Mesothelial cell of epicardium (in vitro differentiated cells): ENCODE measurements at regions not wholly inside any gene's neighbourhood (a gene's known extent, or its start where the extent isn't known, plus 50 kb on each side); places are given as distances from the start of the nearest gene placed in this dataset.

ENCODE experiments used
- DNase-seq, 2 experiments: peaks; one replicate each; pipeline ENCODE4 v3.0.0; 2021; ENCODE audit warnings: low spot score in 2 of 2; ENCODE audit not compliant: unreplicated experiment in 2 of 2
- H3K27ac Mint-ChIP-seq: 2 replicates; pipeline ENCODE4 v1.8.0; 2021; ENCODE audit warnings: mixed read lengths
- H3K27me3 Mint-ChIP-seq: 2 replicates; pipeline ENCODE4 v1.8.0; 2021; ENCODE audit warnings: low read depth, mixed read lengths
- H3K36me3 Mint-ChIP-seq: 2 replicates; pipeline ENCODE4 v1.8.0; 2021; ENCODE audit warnings: mixed read lengths
- H3K4me1 Mint-ChIP-seq: 2 replicates; pipeline ENCODE4 v1.8.0; 2021; ENCODE audit warnings: mixed read lengths
- H3K4me3 Mint-ChIP-seq: 2 replicates; pipeline ENCODE4 v1.8.0; 2021; ENCODE audit warnings: mild to moderate bottlenecking, moderate library complexity, mixed read lengths
- H3K9me3 Mint-ChIP-seq: 2 replicates; pipeline ENCODE4 v1.8.0; 2021; ENCODE audit warnings: mixed read lengths
- CTCF ChIP-seq: fragments of 200-600 bp; sonication (generic); IDR thresholded peaks from one replicate; pipeline ENCODE4 v1.5.0; 2021; ENCODE audit warnings: antibody characterized with exemption; ENCODE audit not compliant: unreplicated experiment

DNA sequence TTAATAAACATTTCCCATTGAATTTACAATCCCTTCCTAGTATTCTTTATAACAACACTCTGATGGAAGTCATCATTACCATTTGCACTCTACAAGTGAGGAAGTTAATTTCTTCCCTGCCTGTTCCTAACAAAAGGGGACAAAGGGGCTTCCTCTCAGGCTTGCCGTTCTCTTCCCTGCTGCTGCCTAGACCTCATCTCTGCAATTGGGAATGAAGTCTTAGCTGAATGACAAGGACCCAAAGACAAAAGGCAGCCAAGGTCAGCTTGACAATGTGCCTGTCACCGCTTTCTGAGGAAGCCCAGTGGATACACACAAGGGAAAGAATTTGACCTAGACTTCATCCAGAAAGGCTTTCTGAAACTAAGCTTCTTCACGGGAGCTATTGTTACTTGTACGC is 416.4 kb downstream of the CMPK2 start:
- TF ChIP-seq CTCF = no peak
- peaks cover 21% of the 10 kb centered on the region for H3K9me3 Mint-ChIP-seq
- H3K36me3 Mint-ChIP-seq = peaks cover 8% of the 10 kb centered on the region
- no peak for DNase-seq
- no peaks in the 10 kb centered on the region for H3K27me3 Mint-ChIP-seq
- no peak overlapping the region for H3K4me3 Mint-ChIP-seq
- H3K27ac Mint-ChIP-seq = no peak overlapping the region
- peaks cover 16% of the 10 kb centered on the region for H3K4me1 Mint-ChIP-seq

- Mint-ChIP-seq H3K9me3 (peaks cover 50% of the 10 kb centered on the region), H3K36me3 (peaks cover 29% of the 10 kb centered on the region), H3K4me3 (no peak overlapping the region), H3K27me3 (no peaks in the 10 kb centered on the region), H3K4me1 (peaks cover 5% of the 10 kb centered on the region), H3K27ac (no peak overlapping the region)
- DNase-seq = no peak
- TF ChIP-seq CTCF = no peak
Observed at GRCh38 chr2:6452702-6453481, 412.8 kb downstream of the CMPK2 start.

- Mint-ChIP-seq H3K4me1 (no peaks in the 10 kb centered on the region), H3K4me3 (no peak overlapping the region), H3K36me3 (peaks cover 29% of the 10 kb centered on the region), H3K9me3 (peaks cover 51% of the 10 kb centered on the region), H3K27ac (no peak overlapping the region), H3K27me3 (no peaks in the 10 kb centered on the region)
- no peak for DNase-seq
- no peak for TF ChIP-seq CTCF
Observed at GRCh38 chr2:6454286-6454990, 411.3 kb downstream of the CMPK2 start.

GRCh38 chr2:6459138-6459537 is 406.6 kb downstream of the CMPK2 start:
- H3K9me3 Mint-ChIP-seq = peaks cover 32% of the 10 kb centered on the region
- H3K36me3 Mint-ChIP-seq = peaks cover 23% of the 10 kb centered on the region

DNA sequence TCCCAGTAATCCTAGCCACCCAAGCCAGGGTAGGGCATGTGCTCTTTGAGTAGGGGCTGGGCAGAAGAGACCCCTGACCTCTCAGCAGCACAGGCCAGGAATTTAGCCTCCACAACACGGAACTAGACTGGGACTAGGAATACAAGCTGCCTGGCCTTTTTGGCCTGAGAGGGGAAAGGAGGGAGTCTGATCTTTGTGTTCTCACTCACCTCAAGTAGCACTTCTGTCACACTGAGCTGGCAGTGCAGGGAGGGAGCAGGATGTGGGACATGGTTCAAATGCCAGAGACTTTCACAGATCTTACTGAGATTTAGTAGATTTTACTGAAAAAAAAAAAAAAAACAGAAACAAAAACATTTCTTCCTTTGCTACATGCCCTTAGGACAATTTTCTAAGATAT is 395.2 kb downstream of the CMPK2 start:
- DNase-seq = no peak
- Mint-ChIP-seq H3K27ac (no peak overlapping the region), H3K4me1 (peaks cover 3% of the 10 kb centered on the region), H3K4me3 (no peak overlapping the region), H3K9me3 (peaks cover 30% of the 10 kb centered on the region), H3K27me3 (peaks cover 4% of the 10 kb centered on the region), H3K36me3 (peaks cover 2% of the 10 kb centered on the region)
- TF ChIP-seq CTCF = no peak

More at GRCh38 chr2:6459138-6459537, 406.6 kb downstream of the CMPK2 start:
- TF ChIP-seq CTCF = no peak
- H3K27ac Mint-ChIP-seq = no peak overlapping the region
- peaks cover 2% of the 10 kb centered on the region for H3K27me3 Mint-ChIP-seq
- no peaks in the 10 kb centered on the region for H3K4me1 Mint-ChIP-seq
- no peak overlapping the region for H3K4me3 Mint-ChIP-seq
- no peak for DNase-seq
